Fibroblast of peridontal ligament (primary cell): ENCODE measurements at regions not wholly inside any gene's neighbourhood (a gene's known extent, or its start where the extent isn't known, plus 50 kb on each side); places are given as distances from the start of the nearest gene placed in this dataset.

Experiments used
- DNase-seq: peaks from one replicate; pipeline ENCODE4 v3.0.0-alpha.2; 2010; ENCODE audit errors: extremely low read depth

GRCh38 chr4:147312376-147313046 is 168.4 kb upstream of the EDNRA start:
- DNase-seq = peak; percentile 69

GRCh38 chr4:147313108-147313507 is 167.8 kb upstream of the EDNRA start:
- no peak for DNase-seq

GRCh38 chr4:147318586-147318985 is 162.3 kb upstream of the EDNRA start:
- peak; percentile 85 for DNase-seq

- peak; percentile 50 for DNase-seq
Measured at GRCh38 chr4:147325571-147325981, 155.3 kb upstream of the EDNRA start.

- DNase-seq = peak; percentile 86
Measured at GRCh38 chr4:147326591-147326990, 154.3 kb upstream of the EDNRA start.

- no peak for DNase-seq
Measured at GRCh38 chr4:147327322-147327721, 153.6 kb upstream of the EDNRA start.

GRCh38 chr4:147328189-147328588 is 152.7 kb upstream of the EDNRA start:
- no peak for DNase-seq

GRCh38 chr4:147328756-147329446 is 152.0 kb upstream of the EDNRA start:
- no peak for DNase-seq

GRCh38 chr4:147332091-147332490 is 148.8 kb upstream of the EDNRA start:
- DNase-seq = peak; percentile 65

- DNase-seq = peak; percentile 47
Measured at GRCh38 chr4:147334478-147334877, 146.4 kb upstream of the EDNRA start.

- no peak for DNase-seq
Measured at GRCh38 chr4:147335183-147335582, 145.7 kb upstream of the EDNRA start.

- DNase-seq = no peak
Measured at GRCh38 chr4:147336252-147336651, 144.6 kb upstream of the EDNRA start.

- peak; percentile 80 for DNase-seq
Measured at GRCh38 chr4:147339100-147339499, 141.8 kb upstream of the EDNRA start.

- DNase-seq = peak; percentile 90
Measured at GRCh38 chr4:147340111-147340510, 140.8 kb upstream of the EDNRA start.

GRCh38 chr4:147340591-147341120 is 140.2 kb upstream of the EDNRA start:
- peak; percentile 68 for DNase-seq

- no peak for DNase-seq
Measured at GRCh38 chr4:147343692-147344091, 137.2 kb upstream of the EDNRA start.

- DNase-seq = no peak
Measured at GRCh38 chr4:147345662-147346061, 135.2 kb upstream of the EDNRA start.

GRCh38 chr4:147347217-147347616 is 133.7 kb upstream of the EDNRA start:
- DNase-seq = no peak

GRCh38 chr4:147349193-147349592 is 131.7 kb upstream of the EDNRA start:
- DNase-seq = no peak

- DNase-seq = no peak
Measured at GRCh38 chr4:147351083-147351787, 129.7 kb upstream of the EDNRA start.

GRCh38 chr4:147354237-147354636 is 126.7 kb upstream of the EDNRA start:
- DNase-seq = peak; percentile 4

- peak; percentile 47 for DNase-seq
Measured at GRCh38 chr4:147355032-147355656, 125.8 kb upstream of the EDNRA start.
